Activated T-cell treated with anti-CD3 and anti-CD28 coated beads, Interleukin-2, amount 50 U/mL, for 4 hours (primary cell): ENCODE measurements at regions not wholly inside any gene's neighbourhood (a gene's known extent, or its start where the extent isn't known, plus 50 kb on each side); places are given as distances from the start of the nearest gene placed in this dataset.

Source experiments
- ATAC-seq, 2 donors: fragments of 200-7000 bp; cut with Tn5 transposase; one replicate each; pipeline ENCODE4 v1.10.0; 2021
- DNase-seq: peaks from one replicate; pipeline ENCODE4 v3.0.0-alpha.2; 2020
- H3K27me3 Mint-ChIP-seq: one replicate; pipeline ENCODE4 v1.8.0; 2021; ENCODE audit warnings: low read depth, mixed read lengths
- H3K36me3 Mint-ChIP-seq: one replicate; pipeline ENCODE4 v1.8.0; 2022; ENCODE audit warnings: mixed read lengths; ENCODE audit not compliant: insufficient read depth
- H3K4me1 Mint-ChIP-seq: one replicate; pipeline ENCODE4 v1.8.0; 2021; ENCODE audit warnings: low read depth, mixed read lengths
- H3K4me3 Mint-ChIP-seq: one replicate; pipeline ENCODE4 v1.8.0; 2021; ENCODE audit warnings: mild to moderate bottlenecking, moderate library complexity, mixed read lengths
- H3K9me3 Mint-ChIP-seq: one replicate; pipeline ENCODE4 v1.8.0; 2021; ENCODE audit warnings: mixed read lengths

DNA sequence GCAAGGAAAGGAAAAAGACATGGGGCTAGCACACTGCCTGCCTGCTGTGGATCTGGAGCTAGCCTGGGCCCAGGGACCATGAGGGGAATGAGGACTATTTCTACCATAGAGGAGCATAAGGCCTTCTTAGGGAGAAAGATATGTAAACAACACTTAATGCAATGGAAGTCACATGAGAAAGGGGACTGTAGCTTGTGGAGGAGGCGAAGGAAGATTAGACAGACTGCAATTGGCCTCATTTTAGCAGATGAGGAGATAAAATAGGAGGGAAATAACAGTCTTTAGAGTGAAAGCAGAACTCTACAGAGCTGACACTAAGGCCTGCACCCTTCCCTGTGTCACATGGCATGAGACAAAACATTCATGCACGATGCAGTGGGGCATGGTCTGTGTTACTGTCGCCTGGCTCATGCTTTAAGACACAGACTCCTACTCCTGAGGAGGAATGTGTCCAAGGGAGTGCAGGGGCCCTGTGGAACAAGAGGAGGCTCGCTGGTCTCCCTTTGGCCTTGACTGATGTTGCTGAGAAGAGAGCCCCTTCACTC is 829.3 kb upstream of the IGFBP3 start:
- no peak overlapping the region for H3K4me3 Mint-ChIP-seq
- no peaks in the 10 kb centered on the region for H3K27me3 Mint-ChIP-seq
- ATAC-seq (no peak), DNase-seq (no peak)
- H3K9me3 Mint-ChIP-seq: peaks cover 5% of the 10 kb centered on the region
- no peaks in the 10 kb centered on the region for H3K36me3 Mint-ChIP-seq
- H3K4me1 Mint-ChIP-seq: no peaks in the 10 kb centered on the region

- H3K36me3 Mint-ChIP-seq: no peaks in the 10 kb centered on the region
- H3K4me3 Mint-ChIP-seq: no peak overlapping the region
- H3K4me1 Mint-ChIP-seq: no peaks in the 10 kb centered on the region
- ATAC-seq (no peak), DNase-seq (no peak)
- no peaks in the 10 kb centered on the region for H3K27me3 Mint-ChIP-seq
- H3K9me3 Mint-ChIP-seq: peaks cover 5% of the 10 kb centered on the region
Measured at GRCh38 chr7:46747869-46748576, 827.0 kb upstream of the IGFBP3 start.

DNA sequence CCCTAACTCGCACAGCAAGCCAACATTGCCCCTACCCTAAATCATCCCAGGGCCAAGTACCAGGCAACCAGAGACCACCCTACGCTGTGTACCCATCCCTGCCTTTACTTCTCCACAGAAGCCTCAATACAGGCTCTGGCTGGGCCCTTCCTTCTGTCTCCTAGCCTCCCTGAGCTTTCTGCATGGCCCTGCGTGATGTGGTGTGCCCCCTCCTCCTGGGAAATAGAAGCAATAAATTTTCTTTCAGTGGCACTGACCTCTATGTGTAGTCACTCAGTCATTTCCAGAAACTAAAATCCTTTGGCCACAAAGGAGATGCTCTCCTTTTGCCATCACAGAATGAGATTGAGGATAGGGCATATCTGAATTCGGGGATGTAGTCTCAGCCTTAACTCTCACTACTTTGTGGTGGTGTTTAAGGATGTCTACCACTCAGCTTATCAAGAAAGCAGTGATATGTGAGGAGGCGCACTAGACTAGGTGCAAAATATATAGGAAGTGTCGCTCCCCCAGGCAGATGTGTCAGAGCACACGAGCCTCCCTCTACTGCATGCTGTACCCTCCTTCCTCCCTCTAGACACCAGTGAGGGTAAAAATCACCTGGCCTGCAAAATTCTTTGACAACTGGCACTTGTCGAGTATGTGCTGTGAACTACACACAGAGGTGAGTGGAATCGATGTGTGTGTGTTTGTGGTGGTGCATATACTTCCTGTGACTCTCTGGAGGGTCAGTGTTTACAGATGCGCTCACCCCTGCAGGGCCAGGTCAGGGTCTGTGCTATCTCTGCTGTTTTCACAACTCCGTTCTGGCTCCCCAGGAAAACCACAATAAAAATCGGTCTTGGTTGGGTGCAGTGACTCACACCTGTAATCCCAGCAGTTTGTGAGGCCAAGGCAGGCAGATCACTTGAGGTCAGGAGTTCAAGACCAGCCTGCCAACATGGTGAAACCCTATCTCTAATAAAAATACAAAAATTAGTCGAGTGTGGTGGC is 825.9 kb upstream of the IGFBP3 start:
- H3K36me3 Mint-ChIP-seq: no peaks in the 10 kb centered on the region
- peaks cover 5% of the 10 kb centered on the region for H3K9me3 Mint-ChIP-seq
- DNase-seq: no peak
- H3K4me3 Mint-ChIP-seq: no peak overlapping the region
- no peak for ATAC-seq
- no peaks in the 10 kb centered on the region for H3K4me1 Mint-ChIP-seq
- no peaks in the 10 kb centered on the region for H3K27me3 Mint-ChIP-seq

- H3K36me3 Mint-ChIP-seq: no peaks in the 10 kb centered on the region
- ATAC-seq (no peak), DNase-seq (no peak)
- no peak overlapping the region for H3K4me3 Mint-ChIP-seq
- no peaks in the 10 kb centered on the region for H3K27me3 Mint-ChIP-seq
- H3K4me1 Mint-ChIP-seq: no peaks in the 10 kb centered on the region
- no peaks in the 10 kb centered on the region for H3K9me3 Mint-ChIP-seq
Measured at GRCh38 chr7:46745707-46746090, 824.6 kb upstream of the IGFBP3 start.

DNA sequence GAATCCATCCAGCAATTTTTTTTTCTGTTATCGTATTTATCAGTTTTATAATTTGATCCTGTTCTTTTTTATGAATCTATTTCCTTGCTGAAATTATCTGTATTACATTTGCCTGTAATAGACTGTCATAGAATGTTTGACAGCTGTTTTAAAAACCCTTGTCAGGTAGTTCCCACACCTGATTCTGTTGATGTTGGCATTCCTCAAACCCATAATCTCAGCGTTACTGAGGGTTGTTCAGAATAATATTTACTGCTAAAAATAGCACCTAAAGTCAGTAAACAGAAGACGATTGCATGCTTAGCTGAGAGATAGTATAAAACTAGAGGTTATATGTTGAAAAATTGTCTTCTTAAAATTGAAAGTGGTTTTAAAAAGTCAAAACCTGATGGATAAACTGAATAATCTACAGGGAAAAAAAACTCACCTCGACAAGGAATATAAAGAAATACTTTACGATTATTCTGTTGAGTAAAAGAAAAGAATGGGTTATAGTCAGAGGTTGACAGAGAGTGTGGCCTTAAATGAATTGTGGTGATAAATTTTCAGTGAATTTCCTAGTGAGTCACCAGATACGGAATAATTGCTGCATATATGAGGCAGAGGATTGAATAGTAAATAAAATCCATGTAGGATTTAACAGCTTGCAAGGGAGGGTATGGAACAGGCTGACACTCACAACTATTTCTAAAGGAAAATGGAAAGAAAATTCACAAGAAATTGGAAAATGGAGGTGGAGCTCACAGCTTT is 824.1 kb upstream of the IGFBP3 start:
- DNase-seq: no peak

GRCh38 chr7:46742601-46743000 is 821.5 kb upstream of the IGFBP3 start:
- Mint-ChIP-seq H3K4me3 (no peak overlapping the region), H3K27me3 (no peaks in the 10 kb centered on the region), H3K36me3 (no peaks in the 10 kb centered on the region), H3K4me1 (no peaks in the 10 kb centered on the region), H3K9me3 (no peaks in the 10 kb centered on the region)
- no peak for DNase-seq
- no peak for ATAC-seq

More for the DNA sequence above, 824.1 kb upstream of the IGFBP3 start:
- Mint-ChIP-seq H3K4me1 (no peaks in the 10 kb centered on the region), H3K9me3 (no peaks in the 10 kb centered on the region), H3K27me3 (no peaks in the 10 kb centered on the region), H3K4me3 (no peak overlapping the region), H3K36me3 (no peaks in the 10 kb centered on the region)
- ATAC-seq: no peak

GRCh38 chr7:46741938-46742540 is 821.0 kb upstream of the IGFBP3 start:
- no peak for DNase-seq
- no peak overlapping the region for H3K4me3 Mint-ChIP-seq
- H3K9me3 Mint-ChIP-seq: no peaks in the 10 kb centered on the region
- no peak for ATAC-seq
- H3K27me3 Mint-ChIP-seq: no peaks in the 10 kb centered on the region
- H3K36me3 Mint-ChIP-seq: no peaks in the 10 kb centered on the region
- no peaks in the 10 kb centered on the region for H3K4me1 Mint-ChIP-seq

GRCh38 chr7:46741181-46741580 is 820.1 kb upstream of the IGFBP3 start:
- Mint-ChIP-seq H3K27me3 (no peaks in the 10 kb centered on the region), H3K9me3 (no peaks in the 10 kb centered on the region), H3K36me3 (no peaks in the 10 kb centered on the region), H3K4me1 (no peaks in the 10 kb centered on the region), H3K4me3 (no peak overlapping the region)
- no peak for DNase-seq
- ATAC-seq: no peak

- H3K4me3 Mint-ChIP-seq: no peak overlapping the region
- no peaks in the 10 kb centered on the region for H3K9me3 Mint-ChIP-seq
- DNase-seq (no peak), ATAC-seq (no peak)
- no peaks in the 10 kb centered on the region for H3K36me3 Mint-ChIP-seq
- peaks cover 1% of the 10 kb centered on the region for H3K27me3 Mint-ChIP-seq
- no peaks in the 10 kb centered on the region for H3K4me1 Mint-ChIP-seq
Measured at GRCh38 chr7:46739518-46740234, 818.6 kb upstream of the IGFBP3 start.

DNA sequence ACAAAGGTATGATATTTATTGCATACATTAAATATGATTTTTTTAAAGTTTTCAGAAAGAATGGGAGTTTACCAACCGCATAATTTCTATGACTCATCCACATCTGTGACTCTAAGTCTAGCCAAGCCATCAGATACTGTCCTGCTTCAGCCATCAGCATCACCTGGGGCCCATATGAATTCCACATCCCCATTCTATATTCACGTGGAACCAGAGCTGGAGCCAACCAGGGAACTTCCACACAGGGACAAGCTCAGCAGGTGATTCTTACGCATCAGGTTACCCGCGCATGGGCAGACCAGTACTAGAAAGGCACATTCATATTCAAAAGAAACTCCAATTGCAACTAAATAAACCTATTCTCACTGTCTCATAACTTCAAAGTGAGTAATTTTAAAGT is 817.7 kb upstream of the IGFBP3 start:
- Mint-ChIP-seq H3K9me3 (no peaks in the 10 kb centered on the region), H3K36me3 (no peaks in the 10 kb centered on the region), H3K4me1 (no peaks in the 10 kb centered on the region), H3K4me3 (no peak overlapping the region), H3K27me3 (peaks cover 1% of the 10 kb centered on the region)
- DNase-seq: no peak
- ATAC-seq: no peak

GRCh38 chr7:46738165-46738564 is 817.1 kb upstream of the IGFBP3 start:
- Mint-ChIP-seq H3K36me3 (no peaks in the 10 kb centered on the region), H3K27me3 (peaks cover 1% of the 10 kb centered on the region), H3K4me3 (no peak overlapping the region), H3K4me1 (no peaks in the 10 kb centered on the region), H3K9me3 (no peaks in the 10 kb centered on the region)
- ATAC-seq (no peak), DNase-seq (no peak)

GRCh38 chr7:46725838-46726237 is 804.8 kb upstream of the IGFBP3 start:
- H3K36me3 Mint-ChIP-seq: no peaks in the 10 kb centered on the region
- no peaks in the 10 kb centered on the region for H3K27me3 Mint-ChIP-seq
- peaks cover 13% of the 10 kb centered on the region for H3K9me3 Mint-ChIP-seq
- ATAC-seq (no peak), DNase-seq (no peak)
- H3K4me1 Mint-ChIP-seq: no peaks in the 10 kb centered on the region
- no peak overlapping the region for H3K4me3 Mint-ChIP-seq

GRCh38 chr7:46725136-46725535 is 804.1 kb upstream of the IGFBP3 start:
- no peaks in the 10 kb centered on the region for H3K4me1 Mint-ChIP-seq
- H3K27me3 Mint-ChIP-seq: no peaks in the 10 kb centered on the region
- H3K36me3 Mint-ChIP-seq: no peaks in the 10 kb centered on the region
- peaks cover 18% of the 10 kb centered on the region for H3K9me3 Mint-ChIP-seq
- ATAC-seq (no peak), DNase-seq (no peak)
- H3K4me3 Mint-ChIP-seq: no peak overlapping the region
